DOHH2 (cell line): ENCODE measurements at regions not wholly inside any gene's neighbourhood (a gene's known extent, or its start where the extent isn't known, plus 50 kb on each side); places are given as distances from the start of the nearest gene placed in this dataset.

Source experiments
- EZH2phosphoT487 ChIP-seq: fragments of 200-600 bp; sonication (generic); IDR thresholded peaks from 2 replicates; pipeline ENCODE4 v1.6.1; 2017; ENCODE audit warnings: borderline replicate concordance, mild to moderate bottlenecking, antibody characterized with exemption, low read length, moderate library complexity, mixed read lengths
- TF ChIP-seq, protein P1 (sequence below): fragments of 200-600 bp; sonication (generic); IDR thresholded peaks from one replicate; pipeline ENCODE4 v1.5.1; 2014; ENCODE audit warnings: antibody characterized with exemption, mild to moderate bottlenecking, low read depth, low read length; ENCODE audit not compliant: poor library complexity, severe bottlenecking

DNA sequence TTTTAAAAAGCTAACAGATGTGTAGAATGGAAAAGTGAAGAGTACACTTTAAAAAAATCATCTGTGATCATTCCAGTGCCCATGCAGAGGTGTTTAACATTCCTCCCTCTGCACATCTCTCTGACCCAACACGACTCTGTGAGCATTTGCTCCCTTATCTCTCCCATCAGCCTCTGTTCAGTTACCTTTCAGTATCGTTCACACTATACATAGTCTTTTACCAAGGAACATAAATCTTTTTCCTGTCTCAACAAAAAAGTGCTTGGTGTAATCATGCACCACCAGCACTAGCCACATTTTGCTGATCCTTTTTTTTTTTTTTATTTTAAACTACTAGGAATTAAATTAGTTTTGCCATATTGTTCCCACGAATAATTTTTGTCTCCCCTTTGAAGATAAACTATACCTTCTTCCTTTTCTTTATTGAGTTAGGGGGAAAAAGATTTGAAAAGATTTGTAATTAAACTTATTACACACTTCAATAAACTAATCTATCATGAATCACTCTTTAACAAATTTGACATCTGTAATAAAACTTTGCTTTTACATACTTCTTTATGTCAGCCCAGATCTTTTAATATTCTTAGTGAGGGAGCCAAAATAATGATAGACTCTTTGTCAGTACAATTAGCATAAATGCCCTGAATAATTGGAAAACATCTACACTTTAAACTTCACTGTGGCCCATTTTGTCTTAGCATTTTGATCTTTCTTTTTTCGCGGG lies 489.8 kb upstream of the FANCL start:
- TF ChIP-seq, protein P1, sequence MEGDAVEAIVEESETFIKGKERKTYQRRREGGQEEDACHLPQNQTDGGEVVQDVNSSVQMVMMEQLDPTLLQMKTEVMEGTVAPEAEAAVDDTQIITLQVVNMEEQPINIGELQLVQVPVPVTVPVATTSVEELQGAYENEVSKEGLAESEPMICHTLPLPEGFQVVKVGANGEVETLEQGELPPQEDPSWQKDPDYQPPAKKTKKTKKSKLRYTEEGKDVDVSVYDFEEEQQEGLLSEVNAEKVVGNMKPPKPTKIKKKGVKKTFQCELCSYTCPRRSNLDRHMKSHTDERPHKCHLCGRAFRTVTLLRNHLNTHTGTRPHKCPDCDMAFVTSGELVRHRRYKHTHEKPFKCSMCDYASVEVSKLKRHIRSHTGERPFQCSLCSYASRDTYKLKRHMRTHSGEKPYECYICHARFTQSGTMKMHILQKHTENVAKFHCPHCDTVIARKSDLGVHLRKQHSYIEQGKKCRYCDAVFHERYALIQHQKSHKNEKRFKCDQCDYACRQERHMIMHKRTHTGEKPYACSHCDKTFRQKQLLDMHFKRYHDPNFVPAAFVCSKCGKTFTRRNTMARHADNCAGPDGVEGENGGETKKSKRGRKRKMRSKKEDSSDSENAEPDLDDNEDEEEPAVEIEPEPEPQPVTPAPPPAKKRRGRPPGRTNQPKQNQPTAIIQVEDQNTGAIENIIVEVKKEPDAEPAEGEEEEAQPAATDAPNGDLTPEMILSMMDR: no peak
- no peak for TF ChIP-seq EZH2phosphoT487
